Endometrial microvascular endothelial cells (primary cell): ENCODE measurements at regions not wholly inside any gene's neighbourhood (a gene's known extent, or its start where the extent isn't known, plus 50 kb on each side); places are given as distances from the start of the nearest gene placed in this dataset.

Source experiments
- in situ Hi-C: cut with HindIII; loops from 2 replicates; pipeline ENCODE4 v1.10.0; 2017; ENCODE audit warnings: low sequenced_read_pairs, low pct_unique_long_range_greater_than_20kb; ENCODE audit errors: inconsistent ontology term

DNA sequence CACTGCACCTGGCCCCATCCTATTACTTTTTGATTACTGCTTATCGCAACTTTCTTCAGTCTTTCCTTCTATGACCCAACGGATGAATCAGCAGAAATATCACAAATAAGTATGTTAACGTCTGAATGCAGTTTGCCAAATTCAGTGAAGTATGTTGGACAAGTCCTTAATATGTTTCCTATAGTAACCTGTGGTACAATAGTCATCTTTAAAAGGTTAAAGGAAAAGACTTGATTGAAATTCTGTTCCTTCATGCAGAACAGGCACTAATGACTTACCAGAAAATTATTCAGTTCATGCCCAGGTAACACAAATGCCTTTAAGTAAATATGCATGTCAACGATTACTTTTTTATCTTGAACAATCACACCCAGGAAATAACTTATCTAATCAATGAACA, 242.6 kb downstream of the KCTD12 start:
- in situ Hi-C loops: no loop called here

DNA sequence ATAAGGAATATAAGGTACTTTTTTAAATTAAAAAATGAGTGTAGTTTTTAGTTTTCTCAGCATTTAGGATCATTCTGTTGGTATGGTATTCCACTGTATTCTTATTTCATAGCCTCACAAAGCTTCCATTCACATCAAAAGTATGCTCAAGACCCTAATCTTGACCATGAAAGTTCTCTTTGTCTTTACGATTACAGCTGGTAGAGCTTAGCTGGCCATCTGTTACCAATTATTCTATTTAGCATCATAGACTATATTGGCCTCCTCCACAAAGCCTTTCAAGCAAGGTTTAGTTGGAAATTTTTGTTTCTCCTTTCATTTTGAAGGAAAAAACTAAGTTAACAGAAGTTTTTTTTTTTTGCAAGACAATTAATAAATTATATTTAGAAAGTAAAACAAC, 245.1 kb downstream of the KCTD12 start:
- in situ Hi-C loops: no loop called here

DNA sequence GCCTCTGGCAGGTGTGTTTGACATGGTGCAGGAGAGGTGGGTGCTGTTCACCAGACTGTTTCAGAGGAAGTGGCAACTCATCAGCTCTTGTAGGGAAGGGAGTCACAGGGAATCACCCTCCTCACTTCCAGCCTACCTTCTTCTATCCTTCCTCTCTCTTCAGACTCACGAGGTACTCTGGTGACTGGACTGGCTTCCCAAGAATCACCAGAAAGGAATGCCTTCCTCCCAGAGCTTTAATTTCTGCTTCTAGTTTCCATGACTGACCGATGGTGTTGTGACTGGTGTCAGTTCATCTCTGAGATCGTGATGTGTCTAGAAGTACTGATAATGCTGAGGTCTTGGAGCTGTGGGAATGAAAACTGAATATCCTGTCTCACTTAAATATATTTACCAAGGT, 247.3 kb downstream of the KCTD12 start:
- in situ Hi-C loops: no loop called here

DNA sequence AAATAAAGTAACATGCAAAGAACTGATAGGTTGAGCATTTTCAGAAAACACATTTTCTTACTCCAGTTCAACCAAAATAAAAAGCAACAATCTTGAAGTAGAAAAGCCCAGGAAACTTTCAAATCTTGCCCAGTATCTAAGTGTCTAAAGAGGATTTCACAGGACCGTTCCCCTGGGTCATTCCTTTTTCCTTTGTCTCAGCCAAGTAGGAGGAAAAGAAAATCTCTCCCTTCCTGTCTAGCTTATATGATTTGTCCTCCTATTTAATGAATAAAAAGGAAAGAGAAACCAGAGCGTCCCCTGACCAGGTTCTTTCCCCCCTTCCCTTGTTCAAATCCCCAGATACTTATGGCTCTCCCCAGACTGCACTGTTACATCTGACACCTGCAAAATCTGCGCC, 248.0 kb downstream of the KCTD12 start:
- in situ Hi-C loops: no loop called here

DNA sequence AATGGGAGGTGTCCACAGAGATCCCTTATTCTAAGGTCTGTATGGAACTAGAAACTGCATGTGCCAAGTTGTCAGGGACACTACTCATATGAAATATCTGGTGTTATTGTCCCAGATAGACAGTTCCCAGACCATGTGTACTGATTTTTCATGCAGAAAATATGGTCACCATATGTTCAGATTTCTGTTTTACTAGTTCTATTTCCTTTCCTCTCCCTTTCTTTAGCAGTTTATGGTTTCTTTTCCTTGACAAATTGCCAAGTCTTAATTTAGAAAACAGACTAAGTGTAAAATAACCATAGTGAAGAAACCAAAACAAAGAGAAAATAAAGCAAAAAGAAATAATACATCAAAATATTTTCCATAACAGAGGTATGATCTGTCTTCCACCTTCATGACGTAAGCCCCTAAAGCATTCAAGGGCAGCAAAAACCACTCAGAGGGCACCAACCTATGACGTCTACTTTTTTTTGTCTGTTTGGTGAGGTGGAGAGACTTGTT, 248.5 kb downstream of the KCTD12 start:
- in situ Hi-C loops: no loop called here

DNA sequence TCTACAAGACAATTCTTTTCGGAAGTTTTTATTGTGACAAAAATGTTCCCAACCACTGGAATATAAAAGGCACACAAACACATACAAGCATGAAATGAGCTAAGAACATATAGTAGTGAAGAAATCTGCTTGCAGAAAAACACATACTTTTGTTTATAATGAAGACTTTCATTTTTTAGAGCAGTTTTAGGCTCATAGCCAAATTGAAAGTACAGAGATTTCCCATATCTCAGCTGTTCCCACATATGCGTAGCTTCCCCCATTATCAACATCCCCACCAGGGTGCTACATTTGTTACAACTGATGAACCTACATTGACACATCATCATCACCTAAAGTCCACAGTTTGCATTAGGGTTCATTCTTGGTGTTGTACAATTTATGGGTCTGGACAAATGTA, 249.4 kb downstream of the KCTD12 start:
- in situ Hi-C loops: no loop called here

DNA sequence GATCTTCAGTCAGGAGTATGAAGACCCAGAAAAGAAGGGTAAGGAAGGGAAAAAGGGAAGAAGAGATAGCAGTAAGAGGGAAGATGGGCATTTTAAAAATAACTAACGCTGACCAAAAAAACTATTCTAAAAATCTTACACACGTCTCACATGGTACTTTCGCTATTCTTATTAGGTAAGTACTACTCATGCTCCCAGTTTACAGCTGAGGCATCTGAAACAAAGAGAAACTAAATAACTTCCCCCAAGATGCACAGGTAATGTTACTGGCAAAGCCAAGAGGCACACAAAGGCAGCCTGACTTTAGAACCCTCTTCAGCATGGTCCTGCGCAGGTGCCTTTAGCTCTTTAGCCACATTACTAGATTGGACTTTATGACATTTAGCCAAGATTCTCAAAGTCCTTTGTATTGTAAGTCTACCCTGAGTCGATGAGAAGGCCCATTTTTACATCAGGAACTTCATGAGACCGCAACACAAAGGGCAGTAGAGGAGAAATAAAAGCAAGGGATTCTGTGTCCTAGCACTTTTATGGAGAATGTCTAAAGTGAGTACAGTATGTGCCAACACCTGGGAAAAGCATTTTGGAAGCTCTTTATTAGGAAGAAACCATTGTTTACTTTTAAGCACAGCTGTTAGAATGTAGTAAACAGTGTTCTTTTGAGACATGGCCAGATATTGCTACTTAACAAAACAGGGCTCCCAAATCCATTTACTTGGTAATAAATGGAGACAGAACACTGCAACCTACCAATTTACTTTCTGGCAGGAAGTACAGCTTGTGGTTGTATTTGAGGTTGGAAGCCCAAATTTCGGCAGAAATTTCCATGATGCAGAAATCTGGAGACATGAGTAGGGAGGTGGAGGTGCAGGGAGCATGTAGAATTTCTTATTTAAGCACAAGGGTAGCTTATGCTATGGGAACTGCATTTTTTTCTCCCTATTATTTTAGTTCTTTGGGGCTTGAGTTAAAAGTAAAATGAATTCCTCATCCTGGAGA, 250.7 kb downstream of the KCTD12 start:
- in situ Hi-C loops: no loop called here

DNA sequence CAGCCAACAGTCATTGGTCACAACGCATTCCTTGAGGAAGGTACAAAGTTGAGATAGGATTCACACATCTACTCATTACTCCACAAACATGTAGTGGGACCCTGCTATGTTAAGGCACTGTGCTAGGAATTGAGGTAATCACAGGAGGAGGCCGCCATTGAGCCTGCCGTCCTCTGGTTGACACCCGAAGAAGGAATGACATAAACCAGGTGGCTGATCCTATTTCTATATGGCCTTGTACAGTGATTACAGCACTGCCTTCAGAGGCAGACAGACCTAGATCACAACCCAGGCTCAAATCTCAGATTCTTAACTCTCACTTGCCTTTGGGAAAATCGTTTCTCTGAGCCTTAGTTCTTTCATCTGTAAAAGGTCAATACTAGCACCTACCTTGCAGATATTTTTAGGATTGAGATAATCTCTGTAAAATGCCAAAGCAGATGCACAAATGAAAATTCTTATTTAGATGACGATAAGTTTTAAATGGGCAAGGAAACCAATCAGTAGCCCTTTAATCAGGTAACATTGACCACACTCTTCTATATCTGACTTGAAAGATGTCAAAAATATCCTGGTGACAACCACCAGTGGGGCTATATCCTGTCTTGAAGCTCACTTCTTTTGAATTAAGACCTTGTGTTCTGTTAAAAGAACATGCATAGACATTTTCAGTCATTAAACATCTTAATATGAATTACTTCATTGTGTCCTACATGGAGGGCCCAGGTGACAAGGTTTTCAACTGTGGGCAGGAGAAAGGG, 251.6 kb downstream of the KCTD12 start:
- in situ Hi-C loops: no loop called here

DNA sequence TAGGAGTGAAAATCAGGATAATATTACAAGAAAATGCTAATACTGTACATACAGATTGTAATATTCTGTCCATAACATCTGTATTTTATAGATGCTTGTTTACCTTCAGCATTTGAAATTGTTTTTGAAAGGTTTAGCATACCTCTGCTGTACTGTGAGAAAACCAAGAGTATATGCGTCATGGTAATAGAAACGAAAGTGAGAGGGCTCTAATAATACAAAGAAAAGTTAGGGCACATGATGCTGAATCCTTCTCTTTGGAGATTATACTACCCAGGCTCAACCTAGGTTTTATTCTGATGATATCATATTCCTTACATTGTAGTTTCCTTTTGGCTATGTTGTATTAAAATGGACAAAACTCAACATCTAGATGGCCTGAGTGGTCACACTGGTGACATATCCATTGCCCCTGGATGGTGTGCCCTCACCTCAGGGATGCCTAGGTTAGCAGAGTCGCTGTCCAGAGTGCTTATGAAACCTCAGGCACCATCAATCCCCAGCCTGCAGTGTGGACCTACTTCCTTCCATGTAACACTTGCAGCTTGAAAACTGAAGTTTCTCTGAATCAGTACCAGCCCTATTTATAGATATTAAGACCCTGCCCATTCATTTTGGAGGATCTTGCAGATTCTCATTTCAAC, 253.7 kb downstream of the KCTD12 start:
- in situ Hi-C loops: no loop called here

DNA sequence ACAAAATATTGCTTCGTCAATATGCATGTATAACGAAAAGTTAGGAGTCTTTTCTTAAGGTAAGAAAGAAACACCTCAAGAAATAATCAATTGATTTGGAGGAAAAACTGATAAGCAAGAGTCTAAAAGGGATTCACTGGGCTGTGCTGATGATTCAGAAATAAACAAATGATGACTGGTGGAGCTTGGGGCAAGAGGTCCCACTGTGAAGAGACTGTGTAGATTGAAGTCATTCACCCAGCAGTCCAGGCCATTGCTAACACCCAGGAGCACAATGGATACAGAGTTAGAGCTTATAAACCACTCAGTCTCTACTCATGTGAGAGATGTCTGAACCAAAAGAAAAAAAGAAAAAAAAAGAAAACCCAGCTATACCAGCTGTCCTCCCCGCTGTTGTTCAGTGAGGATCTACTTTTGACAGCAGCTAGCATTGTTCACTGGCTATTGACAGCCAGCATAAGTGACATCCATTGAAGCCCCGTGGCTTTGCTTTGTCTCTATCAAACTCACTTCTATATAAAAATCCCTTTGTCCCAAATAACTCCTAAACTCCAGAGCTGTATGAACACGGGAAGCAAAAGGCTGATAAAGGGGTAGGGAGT, 255.5 kb downstream of the KCTD12 start:
- in situ Hi-C loops: no loop called here

DNA sequence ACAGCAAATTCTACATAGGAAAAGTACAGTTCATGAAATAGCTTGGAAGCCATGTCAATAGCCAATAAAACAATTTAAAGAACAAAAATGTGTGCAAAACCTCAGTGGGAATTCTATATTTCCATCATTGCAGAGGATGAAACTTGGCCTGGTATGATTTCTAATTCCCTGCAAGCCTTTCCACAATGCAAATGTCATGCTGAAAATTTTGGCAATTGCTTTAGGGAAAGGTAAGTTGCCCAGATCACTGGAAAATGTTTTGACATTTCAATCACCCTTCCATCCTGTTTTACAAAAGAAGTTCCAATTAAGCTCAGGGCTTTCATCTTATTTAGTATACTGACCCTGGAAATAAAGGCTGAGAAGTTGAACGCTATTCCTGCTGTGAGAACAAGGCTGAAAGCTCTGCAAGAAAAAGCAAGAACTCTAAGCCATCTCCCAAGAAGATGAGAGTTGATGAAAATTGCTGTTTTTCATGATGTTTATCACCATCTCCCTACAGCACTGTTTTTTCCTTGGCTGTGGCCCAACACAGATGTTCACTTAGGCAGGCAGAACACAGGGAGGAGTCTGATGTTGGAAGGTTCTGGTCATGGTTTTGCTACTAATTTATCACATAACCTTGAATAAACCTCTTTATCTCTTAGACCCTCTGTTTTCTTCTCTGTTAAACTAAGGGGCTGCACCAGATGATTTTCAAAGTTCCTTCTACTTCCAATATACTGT, 263.7 kb downstream of the KCTD12 start:
- in situ Hi-C loops: no loop called here

DNA sequence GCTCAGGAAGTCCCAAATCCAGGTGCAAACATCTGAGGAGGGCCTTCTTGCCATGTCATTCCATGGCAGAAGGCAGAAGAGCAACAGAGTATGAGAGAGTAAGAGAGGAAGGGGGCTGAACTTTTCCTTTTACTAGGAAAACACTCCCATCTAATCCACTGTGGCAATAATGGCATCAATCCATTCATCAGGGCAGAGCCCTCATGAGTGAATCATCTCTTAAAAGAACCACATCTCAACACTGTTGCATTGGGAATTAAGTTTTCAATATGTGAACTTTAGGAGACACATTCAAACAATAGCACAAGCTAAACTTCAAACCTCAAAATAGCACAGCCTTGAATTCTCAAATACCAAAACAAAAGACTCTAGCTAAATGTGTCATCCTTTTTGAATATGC, 264.5 kb downstream of the KCTD12 start:
- in situ Hi-C loops: no loop called here

DNA sequence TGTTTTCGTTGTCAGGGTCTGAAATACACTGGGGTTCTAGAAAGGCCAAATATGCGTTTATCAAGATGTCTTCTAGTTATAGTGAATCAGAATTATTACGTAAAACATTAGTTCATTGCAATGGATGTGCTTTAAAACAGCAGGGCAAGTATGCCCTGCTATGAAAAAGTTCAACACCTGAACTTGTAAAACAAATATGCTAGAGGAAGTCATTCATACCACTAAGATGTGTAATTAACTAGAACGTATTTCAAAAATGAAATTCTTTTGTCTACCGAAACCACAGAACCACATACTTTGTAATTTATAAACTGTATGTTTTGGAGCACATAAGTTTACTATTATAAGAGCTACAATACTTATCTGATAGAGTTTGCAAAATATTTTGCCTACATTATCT, 266.2 kb downstream of the KCTD12 start:
- in situ Hi-C loops: no loop called here

DNA sequence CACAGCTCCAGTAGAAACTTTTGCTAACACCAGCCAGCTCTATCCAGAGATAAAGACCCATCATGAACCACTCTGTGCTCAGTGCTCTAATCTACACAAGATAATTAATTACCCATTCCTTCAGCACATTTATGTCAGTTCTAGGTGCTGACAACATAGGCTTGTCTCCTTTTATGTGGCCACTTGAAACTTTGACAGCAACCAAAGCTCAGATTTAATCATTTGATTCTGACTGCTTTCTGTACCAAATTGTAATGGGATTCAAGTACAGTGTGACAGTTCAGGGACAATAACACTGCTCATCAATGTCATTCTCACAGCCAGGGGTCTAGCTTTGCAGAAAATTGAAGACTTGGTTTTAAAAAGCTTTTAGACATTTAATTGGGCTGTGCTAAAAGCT, 266.6 kb downstream of the KCTD12 start:
- in situ Hi-C loops: no loop called here

DNA sequence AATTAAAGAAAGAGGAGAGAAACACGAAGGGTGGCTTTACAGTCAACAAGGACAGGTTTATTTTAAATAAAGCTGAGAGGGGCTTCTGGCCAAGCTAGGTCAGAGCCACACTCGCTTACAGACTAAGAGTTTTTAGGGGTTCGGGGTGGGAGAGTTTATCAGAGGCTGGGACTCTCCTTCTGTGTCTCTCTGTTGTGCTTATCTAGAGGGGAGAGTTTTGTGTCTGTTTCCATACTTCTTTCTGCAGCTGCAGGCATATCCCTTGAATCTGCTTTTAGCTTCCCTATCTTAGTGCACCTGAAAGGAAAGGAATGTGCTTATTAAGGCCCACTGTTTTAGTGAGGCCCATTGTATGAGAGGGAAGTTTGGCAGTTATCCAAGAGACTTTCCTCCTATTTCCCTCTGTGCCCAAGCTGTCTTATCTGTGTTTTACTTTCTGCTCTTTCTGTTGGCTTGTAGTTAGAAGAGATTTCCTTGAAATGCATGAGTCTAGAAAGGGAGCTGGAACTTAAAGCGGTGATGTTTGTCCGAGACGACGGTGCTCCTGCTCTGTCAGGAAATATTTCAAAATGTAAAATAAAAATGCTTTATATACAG, 275.3 kb downstream of the KCTD12 start:
- in situ Hi-C loops: no loop called here

DNA sequence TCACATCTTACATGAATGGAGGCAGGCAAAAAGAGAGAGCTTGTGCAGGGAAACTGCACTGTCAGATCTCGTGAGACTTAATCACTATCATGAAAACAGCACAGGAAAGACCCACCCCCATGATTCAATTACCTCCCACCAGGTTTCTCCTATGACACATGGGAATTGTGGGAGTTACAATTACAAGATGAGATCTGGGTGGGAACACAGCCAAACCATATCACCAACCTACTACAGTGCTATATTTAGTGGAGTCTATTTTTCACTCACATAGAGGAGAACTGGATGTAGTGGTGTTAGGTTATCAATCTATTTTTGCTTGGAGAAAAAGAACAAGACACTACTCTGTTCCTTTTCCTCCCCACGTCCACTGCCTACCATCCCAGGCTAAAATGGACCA, 276.6 kb downstream of the KCTD12 start:
- in situ Hi-C loops: no loop called here

DNA sequence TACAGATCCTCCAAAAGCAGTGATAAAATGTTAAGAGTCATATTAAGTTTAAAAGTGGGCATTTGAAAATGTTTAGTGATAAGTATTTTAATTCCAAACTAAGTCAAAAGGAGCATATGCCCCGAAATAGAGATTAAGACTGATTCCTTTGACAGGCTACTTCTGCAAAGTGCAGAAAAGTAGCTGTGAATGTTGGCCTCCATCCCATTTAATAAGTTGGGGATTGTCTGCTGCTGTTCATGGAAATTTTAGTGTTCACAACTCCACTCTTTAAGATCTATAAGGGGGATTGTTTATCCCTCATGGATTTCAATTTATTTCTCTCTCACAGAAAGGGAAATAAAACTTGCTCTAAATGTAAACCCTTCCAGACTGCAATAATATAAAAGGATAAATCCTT, 278.3 kb downstream of the KCTD12 start:
- in situ Hi-C loops: no loop called here

DNA sequence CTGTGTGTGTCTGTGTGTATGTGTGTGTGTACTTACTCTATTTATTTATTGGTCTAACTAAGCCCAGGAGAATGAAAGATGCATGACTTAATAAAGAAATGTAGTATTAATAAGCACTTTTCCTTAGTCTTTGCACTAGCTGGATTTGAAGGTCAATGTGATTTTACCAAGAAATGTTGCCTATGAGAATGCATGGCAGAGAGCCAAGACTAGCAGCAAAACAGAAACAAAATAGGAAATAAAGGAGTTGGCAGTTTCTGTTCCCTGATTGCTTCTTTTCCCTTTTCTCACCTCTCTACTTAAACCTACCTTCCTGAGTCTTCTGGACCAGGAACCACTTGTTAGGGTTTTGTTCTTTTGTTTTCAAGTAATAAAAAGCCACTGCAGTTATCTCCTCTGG, 286.1 kb downstream of the KCTD12 start:
- in situ Hi-C loops: no loop called here
